Erythroblast (primary cell): ENCODE measurements at regions not wholly inside any gene's neighbourhood (a gene's known extent, or its start where the extent isn't known, plus 50 kb on each side); places are given as distances from the start of the nearest gene placed in this dataset.
"Not testable (repeated sequence)": the region's sequence is repeated elsewhere in the genome, so short reads cannot be mapped to it uniquely, and the experiment has no call there.

Experiments used
- GATA1 ChIP-seq: IDR thresholded peaks from 2 replicates; pipeline ENCODE4 v1.6.1; 2011; ENCODE audit warnings: low read depth, mild to moderate bottlenecking, control low read depth, low read length, moderate library complexity
- POLR2A ChIP-seq: IDR thresholded peaks from 2 replicates; pipeline ENCODE4 v1.6.1; 2011; ENCODE audit warnings: mild to moderate bottlenecking, low read length

GRCh38 chr1:60873396-60873795 is 209.0 kb upstream of the NFIA start:
- not testable (repeated sequence) for TF ChIP-seq POLR2A, GATA1
